RPMI8226 (cell line): ENCODE measurements at regions not wholly inside any gene's neighbourhood (a gene's known extent, or its start where the extent isn't known, plus 50 kb on each side); places are given as distances from the start of the nearest gene placed in this dataset.
A peak's percentile ranks its signal among the peaks of the same experiment; 100 is the strongest.
"Not testable (repeated sequence)": the region's sequence is repeated elsewhere in the genome, so short reads cannot be mapped to it uniquely, and the experiment has no call there.

Experiments used
- DNase-seq: peaks from one replicate; pipeline ENCODE4 v3.0.0-alpha.2; 2015

GRCh38 chr1:206362994-206363393 lies 107.3 kb upstream of the IKBKE start:
- DNase-seq = not testable (repeated sequence)

DNA sequence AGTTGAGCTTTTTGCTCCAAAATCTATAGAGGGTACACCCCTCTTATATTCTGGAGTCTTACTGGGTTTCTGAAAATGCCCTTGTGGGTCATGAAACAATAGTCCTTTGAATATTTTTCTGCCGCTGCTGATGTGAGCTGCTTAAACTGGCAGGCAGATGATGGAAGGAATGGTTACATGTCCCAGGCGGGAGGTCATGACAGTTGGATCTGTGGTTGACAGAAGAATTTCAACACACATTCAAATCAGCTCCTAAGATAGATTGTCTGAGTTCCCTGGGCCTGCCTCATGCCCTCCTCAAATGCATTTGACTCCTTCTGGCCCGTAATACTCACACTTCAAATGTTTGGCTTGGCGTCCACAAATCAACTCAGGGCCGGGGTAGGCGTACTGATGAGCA lies 105.0 kb upstream of the IKBKE start:
- DNase-seq = not testable (repeated sequence)

DNA sequence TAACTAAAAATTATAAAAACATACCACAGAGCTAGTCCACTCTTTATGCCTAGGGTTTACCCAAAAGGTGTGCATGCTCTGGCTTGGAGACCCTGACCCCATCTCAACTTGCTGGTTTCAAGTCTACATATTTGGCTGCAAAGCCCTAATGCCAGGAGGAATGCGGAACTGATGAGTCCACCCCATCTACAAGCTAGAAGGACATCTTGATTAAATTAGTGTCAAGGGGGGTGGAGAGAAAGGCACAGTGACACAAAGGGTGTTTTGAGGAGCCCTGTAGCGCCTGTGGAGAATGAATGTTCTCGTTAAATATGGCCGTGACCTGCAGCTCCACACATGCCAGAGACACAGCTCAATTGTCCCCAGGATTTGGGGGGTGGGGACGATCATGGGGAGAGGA lies 104.1 kb upstream of the IKBKE start:
- not testable (repeated sequence) for DNase-seq

DNA sequence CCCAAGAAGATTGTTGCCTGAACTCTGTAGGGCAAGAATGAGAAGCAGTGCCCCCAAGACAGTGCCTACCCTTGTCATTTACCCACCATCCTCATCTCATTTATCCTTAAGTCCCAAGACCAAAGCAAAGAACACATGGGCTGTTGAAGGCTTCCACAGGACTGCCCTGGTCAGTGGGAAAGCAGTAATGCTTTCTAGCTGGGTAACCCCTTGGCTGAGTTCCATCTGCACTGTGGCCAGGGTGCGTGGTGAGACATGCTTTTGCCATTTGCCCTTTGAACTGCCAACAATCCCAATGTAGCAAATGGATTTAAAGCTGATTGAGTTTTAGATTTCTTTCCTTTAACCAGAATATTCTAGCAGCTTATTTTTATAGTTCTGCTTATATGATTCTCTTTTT lies 103.5 kb upstream of the IKBKE start:
- not testable (repeated sequence) for DNase-seq

DNA sequence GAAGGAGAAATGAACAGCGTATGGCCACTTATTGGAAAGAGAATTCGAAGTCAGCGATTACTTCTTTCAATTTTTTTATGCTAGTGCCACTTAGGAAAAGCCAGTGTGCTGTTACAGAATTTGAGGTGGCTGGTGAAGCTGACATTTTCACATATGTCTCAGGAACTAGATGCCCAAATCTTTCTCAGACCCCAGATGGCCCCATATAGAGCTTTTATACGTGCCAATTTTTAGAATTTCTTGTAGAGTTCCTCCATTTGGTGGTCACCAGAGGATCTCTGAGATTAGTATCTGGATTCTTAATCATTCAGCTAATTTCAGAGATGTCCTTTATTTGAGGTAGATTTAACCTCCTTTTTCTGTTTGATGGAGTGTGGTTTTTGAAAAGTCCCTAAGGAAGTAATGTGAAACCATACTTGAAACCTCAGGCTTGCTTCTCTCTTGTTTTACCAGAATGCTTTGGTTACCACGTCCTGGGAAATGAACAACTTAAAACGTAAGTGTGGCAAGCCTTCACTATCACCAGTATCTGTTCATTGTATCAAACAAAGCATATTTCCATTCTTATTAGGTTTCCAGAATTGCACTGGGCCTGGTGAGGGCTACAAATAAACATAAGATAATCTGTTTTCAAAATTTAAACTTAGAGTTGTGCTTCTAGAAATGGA lies 102.2 kb upstream of the IKBKE start:
- DNase-seq = not testable (repeated sequence)

- DNase-seq = not testable (repeated sequence)
Observed at GRCh38 chr1:206374725-206375124, 95.6 kb upstream of the IKBKE start.

DNA sequence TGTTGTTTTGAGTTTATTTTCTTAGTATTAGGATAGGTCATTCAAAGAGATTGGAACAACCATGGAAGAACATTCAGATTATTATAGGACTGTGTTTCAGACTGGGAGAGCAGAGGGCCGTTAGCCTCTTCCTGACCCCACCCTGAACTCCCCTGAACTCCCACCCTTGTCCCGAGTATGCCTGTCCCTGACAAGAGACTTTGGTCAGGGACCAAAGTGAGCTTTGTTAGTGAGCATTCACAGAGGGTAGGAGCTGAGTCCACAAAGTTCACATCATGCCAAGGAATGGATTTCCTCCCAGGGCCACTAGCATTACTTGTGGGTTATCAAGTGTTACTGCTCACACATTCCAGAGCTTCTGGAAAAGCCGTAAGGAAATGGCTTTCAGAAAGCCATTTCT lies 94.7 kb upstream of the IKBKE start:
- DNase-seq = not testable (repeated sequence)

GRCh38 chr1:206378506-206378905 lies 91.8 kb upstream of the IKBKE start:
- DNase-seq = not testable (repeated sequence)

GRCh38 chr1:206379245-206379644 lies 91.0 kb upstream of the IKBKE start:
- DNase-seq = not testable (repeated sequence)

DNA sequence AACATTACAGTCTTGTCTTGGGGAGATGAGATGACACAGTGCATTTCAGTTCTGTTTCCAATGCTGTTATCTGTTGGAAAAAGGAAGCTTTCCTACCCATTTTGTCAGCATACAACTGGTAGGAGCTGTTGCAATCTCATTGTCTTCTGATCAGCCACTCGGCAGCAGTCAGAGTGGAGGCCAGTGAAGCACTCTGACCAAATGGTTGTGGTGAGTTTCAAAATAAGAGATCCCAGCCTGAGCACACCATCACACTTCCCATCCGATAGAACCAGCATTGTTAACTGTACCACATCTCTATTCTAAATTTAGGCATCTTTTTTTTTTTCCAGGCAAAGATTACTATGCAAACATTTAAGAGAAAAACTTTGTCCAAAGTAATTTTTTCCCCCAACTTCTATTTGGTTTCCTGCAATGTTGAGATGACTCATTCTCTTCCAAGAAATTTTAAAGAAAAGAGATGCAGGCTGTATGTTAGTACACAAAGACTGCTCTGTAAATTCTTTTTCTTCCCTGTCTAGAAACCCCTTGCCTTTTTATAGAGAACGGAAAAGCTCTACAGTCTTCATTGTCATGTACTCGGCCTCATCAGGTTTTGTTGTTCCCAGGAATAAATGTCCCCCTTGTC lies 90.0 kb upstream of the IKBKE start:
- peak; percentile 2 for DNase-seq

- peak; percentile 73 for DNase-seq
Observed at GRCh38 chr1:206380791-206381610, 89.3 kb upstream of the IKBKE start.

GRCh38 chr1:206384029-206384807 lies 86.1 kb upstream of the IKBKE start:
- peak; percentile 41 for DNase-seq

GRCh38 chr1:206384891-206385290 lies 85.4 kb upstream of the IKBKE start:
- DNase-seq = not testable (repeated sequence)

DNA sequence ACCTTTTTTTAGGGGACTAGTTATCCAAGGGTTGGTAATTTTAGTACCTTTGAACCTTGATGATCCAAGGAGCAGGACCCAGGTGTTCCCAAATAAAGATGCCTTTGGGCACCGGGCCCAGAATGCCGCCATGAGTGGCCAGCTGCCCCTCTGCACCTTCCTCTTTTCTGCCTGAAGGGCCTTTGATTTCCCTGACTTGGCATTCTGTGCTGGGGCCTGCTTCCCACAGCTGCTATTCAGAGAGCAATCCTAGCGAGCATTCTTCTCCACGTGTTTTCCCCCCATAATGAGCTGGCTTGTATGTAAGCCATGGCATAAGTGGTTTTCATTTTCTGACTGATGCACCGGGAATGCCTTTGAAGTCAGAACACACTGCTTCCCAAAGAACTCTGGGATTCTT lies 82.6 kb upstream of the IKBKE start:
- not testable (repeated sequence) for DNase-seq

DNA sequence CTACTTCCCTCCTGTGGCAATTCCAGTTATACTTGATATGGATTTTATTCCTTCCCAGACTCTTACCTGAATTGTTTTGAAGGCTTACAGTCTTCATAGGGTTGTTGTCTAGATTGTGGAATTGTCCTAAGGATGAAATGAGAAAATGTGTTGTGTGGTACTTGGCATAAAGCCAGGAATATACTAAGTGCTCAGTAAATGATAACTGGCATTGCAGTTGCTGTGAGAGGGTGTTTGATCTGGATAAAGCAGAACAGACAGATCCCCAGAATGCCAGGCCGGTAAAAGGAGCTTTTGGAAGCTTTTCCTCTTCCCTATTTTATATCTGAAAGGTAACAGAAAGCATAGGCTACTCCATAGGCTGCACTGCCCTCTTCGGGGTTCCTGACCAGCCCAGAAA lies 78.4 kb upstream of the IKBKE start:
- DNase-seq = not testable (repeated sequence)

- not testable (repeated sequence) for DNase-seq
Observed at GRCh38 chr1:206397501-206397900, 72.8 kb upstream of the IKBKE start.

DNA sequence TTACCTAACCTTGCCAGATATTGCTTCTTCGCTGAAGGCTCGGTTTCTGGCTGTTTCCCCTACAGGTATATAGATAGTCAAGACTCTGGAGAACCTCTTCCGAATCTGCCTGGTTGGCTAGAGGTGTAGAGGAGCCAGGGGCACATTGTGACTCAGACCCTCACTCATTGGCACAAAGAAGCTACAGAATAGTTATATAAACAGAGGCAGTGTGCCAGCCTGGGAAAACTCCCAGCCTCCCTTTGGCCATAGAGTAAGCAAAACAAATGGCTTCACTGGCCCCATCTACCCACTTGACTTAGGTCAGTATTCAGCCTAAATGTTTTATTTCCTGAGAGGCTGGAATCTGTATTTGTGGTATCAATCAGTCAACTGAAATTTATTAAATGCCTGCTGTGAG lies 72.0 kb upstream of the IKBKE start:
- not testable (repeated sequence) for DNase-seq

GRCh38 chr1:206403612-206404307 lies 66.5 kb upstream of the IKBKE start:
- DNase-seq = not testable (repeated sequence)

- not testable (repeated sequence) for DNase-seq
Observed at GRCh38 chr1:206404309-206405027, 65.8 kb upstream of the IKBKE start.

DNA sequence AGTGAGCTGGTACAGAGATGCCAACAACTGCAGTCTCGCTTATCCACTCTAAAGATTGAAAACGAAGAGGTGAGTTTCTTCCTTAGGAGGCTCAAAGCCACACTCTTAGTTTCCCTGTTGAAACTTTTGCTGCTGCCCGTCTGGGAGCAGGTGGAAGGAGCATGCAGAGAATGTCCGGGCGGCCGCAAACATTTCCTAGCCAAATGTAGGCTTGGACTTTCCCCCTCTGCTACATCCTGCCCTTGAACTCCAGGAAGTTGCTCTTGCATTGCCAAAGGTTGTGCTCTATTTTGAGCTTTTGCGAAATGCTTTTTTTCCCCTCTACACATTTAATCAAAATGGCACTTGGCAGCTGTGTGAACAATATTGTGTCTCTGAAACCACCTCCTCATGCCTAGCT lies 65.0 kb upstream of the IKBKE start:
- DNase-seq = not testable (repeated sequence)
